GM23248 (cell line): ENCODE measurements at regions not wholly inside any gene's neighbourhood (a gene's known extent, or its start where the extent isn't known, plus 50 kb on each side); places are given as distances from the start of the nearest gene placed in this dataset.

Experiments used
- DNase-seq: peaks from one replicate; pipeline ENCODE4 v3.0.0-alpha.2; 2015
- H2AFZ ChIP-seq: fragments of 200-600 bp; sonication (generic); 2 replicates; pipeline ENCODE4 v1.6.1; 2016; ENCODE audit warnings: antibody characterized with exemption
- H3F3A ChIP-seq: fragments of 200-600 bp; sonication (generic); 2 replicates; pipeline ENCODE4 v1.6.1; 2016; ENCODE audit warnings: mild to moderate bottlenecking, antibody characterized with exemption, mixed run types; ENCODE audit not compliant: insufficient read depth
- H3K27ac ChIP-seq: fragments of 200-600 bp; sonication (generic); 2 replicates; pipeline ENCODE4 v1.5.1; 2016; ENCODE audit warnings: mild to moderate bottlenecking
- H3K27me3 ChIP-seq: fragments of 200-600 bp; sonication (generic); replicated peaks from 2 replicates; pipeline ENCODE4 v1.6.1; 2016; ENCODE audit warnings: mild to moderate bottlenecking; ENCODE audit not compliant: insufficient read depth
- H3K36me3 ChIP-seq: fragments of 200-600 bp; sonication (generic); 2 replicates; pipeline ENCODE4 v1.6.1; 2016; ENCODE audit warnings: low read depth, mild to moderate bottlenecking
- H3K4me1 ChIP-seq: fragments of 200-600 bp; sonication (generic); 2 replicates; pipeline ENCODE4 v1.6.1; 2016; ENCODE audit warnings: mild to moderate bottlenecking; ENCODE audit not compliant: insufficient read depth
- H3K4me2 ChIP-seq: fragments of 200-600 bp; sonication (generic); one replicate; pipeline ENCODE4 v1.6.1; 2016; ENCODE audit warnings: mild to moderate bottlenecking; ENCODE audit not compliant: unreplicated experiment
- H3K4me3 ChIP-seq: fragments of 200-600 bp; sonication (generic); 2 replicates; pipeline ENCODE4 v1.5.1; 2016; ENCODE audit warnings: mild to moderate bottlenecking
- H3K79me2 ChIP-seq: fragments of 200-600 bp; sonication (generic); 2 replicates; pipeline ENCODE4 v1.6.1; 2016; ENCODE audit warnings: mild to moderate bottlenecking; ENCODE audit not compliant: insufficient read depth
- H3K9ac ChIP-seq: fragments of 200-600 bp; sonication (generic); 2 replicates; pipeline ENCODE4 v1.6.1; 2016; ENCODE audit warnings: mild to moderate bottlenecking
- H3K9me2 ChIP-seq: fragments of 200-600 bp; sonication (generic); 2 replicates; pipeline ENCODE4 v1.6.1; 2016; ENCODE audit warnings: mixed run types, mild to moderate bottlenecking, moderate library complexity; ENCODE audit not compliant: insufficient read depth
- H3K9me3 ChIP-seq: fragments of 200-600 bp; sonication (generic); one replicate; pipeline ENCODE4 v1.6.1; 2017; ENCODE audit warnings: low read depth
- H4K20me1 ChIP-seq: fragments of 200-600 bp; sonication (generic); 2 replicates; pipeline ENCODE4 v1.6.0; 2016; ENCODE audit not compliant: insufficient read depth
- EZH2 ChIP-seq: fragments of 200-600 bp; sonication (generic); IDR thresholded peaks from 2 replicates; pipeline ENCODE4 v1.6.1; 2018; ENCODE audit warnings: antibody characterized with exemption, mild to moderate bottlenecking; ENCODE audit not compliant: insufficient read depth, poor library complexity, severe bottlenecking
- EZH2phosphoT487 ChIP-seq: fragments of 200-600 bp; sonication (generic); IDR thresholded peaks from 2 replicates; pipeline ENCODE4 v1.6.1; 2018; ENCODE audit warnings: antibody characterized with exemption, moderate library complexity, mild to moderate bottlenecking, low read depth; ENCODE audit not compliant: insufficient read depth
- WGBS, 2 experiments: methylation state at CpG; one replicate each; pipeline ENCODE4 v1.1.6; 2015 to 2017; ENCODE audit warnings: low lambda C conversion rate in 2 of 2, low coverage in 1 of 2; ENCODE audit errors: missing lambda C conversion rate in 2 of 2; 5-methylcytosine and 5-hydroxymethylcytosine counted together
- in situ Hi-C: fragments of 300-500 bp; cut with MboI; formaldehyde crosslinking; loops from 2 replicates; pipeline ENCODE4 v1.15.0; 2020

GRCh38 chr18:26697186-26697884 lies 149.0 kb upstream of the KCTD1 start:
- Histone ChIP-seq H3K4me1 (no peaks in the 10 kb centered on the region), H3K4me2 (no peak overlapping the region), H3K27ac (no peak overlapping the region), H3K4me3 (no peak overlapping the region), H3K9me2 (no peaks in the 10 kb centered on the region), H2AFZ (no peak overlapping the region), H3F3A (no peaks in the 10 kb centered on the region), H3K9ac (no peak overlapping the region), H3K79me2 (no peaks in the 10 kb centered on the region), H3K27me3 (no peaks in the 10 kb centered on the region), H3K36me3 (no peaks in the 10 kb centered on the region), H3K9me3 (no peaks in the 10 kb centered on the region), H4K20me1 (no peaks in the 10 kb centered on the region)
- in situ Hi-C loops: no loop called here
- TF ChIP-seq EZH2phosphoT487 (no peak), EZH2 (no peak)
- WGBS, 2 experiments: 27 to 28% methylated on average over 6 of the region's 6 CpGs
- DNase-seq: no peak

GRCh38 chr18:26696786-26697185 lies 148.4 kb upstream of the KCTD1 start:
- no peaks in the 10 kb centered on the region for H3K4me1 ChIP-seq
- no peak overlapping the region for H3K9ac ChIP-seq
- H4K20me1 ChIP-seq: no peaks in the 10 kb centered on the region
- H3K27ac ChIP-seq: no peak overlapping the region
- 49 to 58% methylated on average over 2 of the region's 2 CpGs for WGBS, 2 experiments
- DNase-seq: no peak
- no peak overlapping the region for H3K4me2 ChIP-seq
- in situ Hi-C loops: no loop called here
- TF ChIP-seq EZH2 (no peak), EZH2phosphoT487 (no peak)
- no peaks in the 10 kb centered on the region for H3K79me2 ChIP-seq
- H3K4me3 ChIP-seq: no peak overlapping the region
- no peaks in the 10 kb centered on the region for H3F3A ChIP-seq
- no peaks in the 10 kb centered on the region for H3K9me3 ChIP-seq
- H2AFZ ChIP-seq: no peak overlapping the region
- no peaks in the 10 kb centered on the region for H3K27me3 ChIP-seq
- H3K9me2 ChIP-seq: no peaks in the 10 kb centered on the region
- H3K36me3 ChIP-seq: no peaks in the 10 kb centered on the region

- no peak overlapping the region for H3K9ac ChIP-seq
- no peak overlapping the region for H3K4me2 ChIP-seq
- in situ Hi-C loops: no loop called here
- H3K27me3 ChIP-seq: no peaks in the 10 kb centered on the region
- H2AFZ ChIP-seq: no peak overlapping the region
- 47 to 49% methylated on average over 6 of the region's 6 CpGs for WGBS, 2 experiments
- H3F3A ChIP-seq: no peaks in the 10 kb centered on the region
- no peaks in the 10 kb centered on the region for H4K20me1 ChIP-seq
- H3K4me1 ChIP-seq: no peaks in the 10 kb centered on the region
- no peak overlapping the region for H3K4me3 ChIP-seq
- H3K9me3 ChIP-seq: no peaks in the 10 kb centered on the region
- no peak for TF ChIP-seq EZH2
- no peak for TF ChIP-seq EZH2phosphoT487
- no peak for DNase-seq
- no peaks in the 10 kb centered on the region for H3K36me3 ChIP-seq
- no peaks in the 10 kb centered on the region for H3K79me2 ChIP-seq
- H3K27ac ChIP-seq: no peak overlapping the region
- no peaks in the 10 kb centered on the region for H3K9me2 ChIP-seq
Measured at GRCh38 chr18:26696308-26696707, 148.0 kb upstream of the KCTD1 start.

- 5 to 8% methylated on average over 7 of the region's 7 CpGs for WGBS, 2 experiments
- no peak overlapping the region for H3K9ac ChIP-seq
- no peaks in the 10 kb centered on the region for H3K9me3 ChIP-seq
- no peaks in the 10 kb centered on the region for H3K79me2 ChIP-seq
- H3K4me3 ChIP-seq: no peak overlapping the region
- H3K4me2 ChIP-seq: no peak overlapping the region
- no peak overlapping the region for H2AFZ ChIP-seq
- H3F3A ChIP-seq: no peaks in the 10 kb centered on the region
- in situ Hi-C loops: no loop called here
- H3K9me2 ChIP-seq: no peaks in the 10 kb centered on the region
- TF ChIP-seq EZH2phosphoT487 (no peak), EZH2 (no peak)
- H4K20me1 ChIP-seq: no peaks in the 10 kb centered on the region
- no peaks in the 10 kb centered on the region for H3K4me1 ChIP-seq
- no peak for DNase-seq
- H3K27ac ChIP-seq: no peak overlapping the region
- no peaks in the 10 kb centered on the region for H3K36me3 ChIP-seq
- H3K27me3 ChIP-seq: no peaks in the 10 kb centered on the region
Measured at GRCh38 chr18:26689226-26689879, 141.0 kb upstream of the KCTD1 start.
